WERI-Rb-1 (cell line): ENCODE measurements at regions not wholly inside any gene's neighbourhood (a gene's known extent, or its start where the extent isn't known, plus 50 kb on each side); places are given as distances from the start of the nearest gene placed in this dataset.

Source experiments
- DNase-seq: peaks from one replicate; pipeline ENCODE4 v3.0.0-alpha.2; 2020
- H3K27ac ChIP-seq: fragments of 250-450 bp; sonication (Bioruptor Pico); 2 replicates; pipeline ENCODE4 v1.5.1; 2020; ENCODE audit warnings: mild to moderate bottlenecking, moderate library complexity
- H3K27me3 ChIP-seq: fragments of 250-450 bp; sonication (Bioruptor Pico); 2 replicates; pipeline ENCODE4 v1.5.1; 2021; ENCODE audit warnings: mild to moderate bottlenecking, low read depth, moderate library complexity; ENCODE audit not compliant: insufficient read depth, severe bottlenecking
- H3K36me3 ChIP-seq: fragments of 250-450 bp; sonication (Bioruptor Pico); 2 replicates; pipeline ENCODE4 v1.5.1; 2020; ENCODE audit warnings: mild to moderate bottlenecking, moderate library complexity
- H3K4me3 ChIP-seq: 2 replicates; pipeline ENCODE4 v1.5.1; 2011; ENCODE audit warnings: low read depth, mild to moderate bottlenecking, control low read depth, low read length
- H3K9me3 ChIP-seq: fragments of 250-450 bp; sonication (Bioruptor Pico); 2 replicates; pipeline ENCODE4 v1.5.1; 2021; ENCODE audit warnings: mild to moderate bottlenecking, moderate library complexity; ENCODE audit not compliant: severe bottlenecking
- CTCF ChIP-seq: IDR thresholded peaks from 2 replicates; pipeline ENCODE4 v1.5.1; 2011; ENCODE audit warnings: low read depth, mild to moderate bottlenecking, control low read depth, inconsistent platforms, low read length

DNA sequence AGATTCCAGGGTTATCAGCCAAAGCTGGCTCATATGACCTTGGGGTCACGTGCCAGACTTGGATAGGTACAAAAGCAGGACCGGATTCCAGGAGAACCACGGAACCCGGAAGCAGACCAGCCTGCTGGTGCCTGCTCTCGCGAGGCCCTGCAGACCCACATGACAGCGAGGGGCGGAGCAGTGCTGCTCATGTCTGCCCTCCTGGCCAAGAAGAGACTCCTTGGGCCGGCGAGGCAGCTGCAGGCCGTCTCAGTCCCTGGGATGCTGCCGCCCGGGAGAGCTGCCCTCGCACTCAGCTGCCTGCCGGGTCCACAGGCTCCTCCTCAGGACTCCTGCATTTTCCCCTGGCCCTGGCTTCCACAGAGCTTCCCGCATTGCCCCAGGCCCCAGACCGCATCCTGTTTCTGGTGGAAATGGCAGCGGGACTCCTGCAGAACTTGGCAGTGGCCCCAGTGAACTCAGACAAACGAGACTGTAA lies 739.5 kb downstream of the SOCS6 start:
- Histone ChIP-seq H3K27me3 (no peaks in the 10 kb centered on the region), H3K36me3 (no peaks in the 10 kb centered on the region), H3K9me3 (no peaks in the 10 kb centered on the region), H3K4me3 (no peak overlapping the region), H3K27ac (no peak overlapping the region)
- TF ChIP-seq CTCF, result no peak
- DNase-seq, result no peak

DNA sequence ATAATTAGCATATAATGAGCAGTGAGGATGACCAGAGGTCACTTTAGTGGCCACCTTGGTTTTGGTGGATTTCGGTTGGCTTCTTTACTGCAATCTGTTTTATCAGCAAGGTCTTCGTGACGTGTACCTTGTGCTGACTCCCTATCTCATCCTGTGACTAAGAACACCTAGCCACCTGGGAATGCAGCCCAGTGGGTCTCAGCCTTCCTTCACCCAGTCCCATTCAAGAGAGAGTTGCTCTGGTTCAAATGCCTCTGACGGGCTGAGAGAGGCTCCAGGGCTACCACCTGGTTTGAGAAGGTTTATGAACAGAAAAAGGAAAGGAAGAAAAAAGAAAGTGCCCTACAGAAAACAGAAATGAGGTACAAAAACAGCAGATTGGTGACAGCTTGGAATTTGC lies 738.7 kb downstream of the SOCS6 start:
- Histone ChIP-seq H3K27me3 (no peaks in the 10 kb centered on the region), H3K9me3 (no peaks in the 10 kb centered on the region), H3K36me3 (no peaks in the 10 kb centered on the region), H3K27ac (no peak overlapping the region), H3K4me3 (no peak overlapping the region)
- DNase-seq, result no peak
- TF ChIP-seq CTCF, result no peak

GRCh38 chr18:71025505-71026225 lies 736.8 kb downstream of the SOCS6 start:
- Histone ChIP-seq H3K27ac (no peak overlapping the region), H3K27me3 (no peaks in the 10 kb centered on the region), H3K36me3 (no peaks in the 10 kb centered on the region), H3K9me3 (no peaks in the 10 kb centered on the region), H3K4me3 (no peak overlapping the region)
- no peak for TF ChIP-seq CTCF
- DNase-seq, result no peak

- Histone ChIP-seq H3K27ac (no peak overlapping the region), H3K9me3 (no peaks in the 10 kb centered on the region), H3K36me3 (no peaks in the 10 kb centered on the region), H3K27me3 (no peaks in the 10 kb centered on the region), H3K4me3 (no peak overlapping the region)
- no peak for TF ChIP-seq CTCF
- no peak for DNase-seq
Observed at GRCh38 chr18:71022389-71022788, 733.5 kb downstream of the SOCS6 start.

GRCh38 chr18:71021030-71021362 lies 732.2 kb downstream of the SOCS6 start:
- no peak overlapping the region for H3K4me3 ChIP-seq
- H3K27ac ChIP-seq, result no peak overlapping the region
- H3K27me3 ChIP-seq, result no peaks in the 10 kb centered on the region
- DNase-seq, result no peak
- no peak for TF ChIP-seq CTCF
- no peaks in the 10 kb centered on the region for H3K36me3 ChIP-seq
- no peaks in the 10 kb centered on the region for H3K9me3 ChIP-seq
